ENCODE measurements at regions not wholly inside any gene's neighbourhood (a gene's known extent, or its start where the extent isn't known, plus 50 kb on each side); places are given as distances from the start of the nearest gene placed in this dataset.

GRCh38 chr6:65935412-65935811 lies 228.4 kb upstream of the EYS start:
- no peak for DNase-seq (ENCODE audit: low spot score)
- intact Hi-C loops (cut with DNase I) = no loop called here

GRCh38 chr6:65933390-65933789 lies 226.4 kb upstream of the EYS start:
- DNase-seq (ENCODE audit: low spot score) = no peak
- intact Hi-C loops (cut with DNase I) = no loop called here

GRCh38 chr6:65927141-65927540 lies 220.1 kb upstream of the EYS start:
- no peak for DNase-seq (ENCODE audit: low spot score)
- intact Hi-C loops (cut with DNase I) = no loop called here

GRCh38 chr6:65924411-65924810 lies 217.4 kb upstream of the EYS start:
- intact Hi-C loops (cut with DNase I) = no loop called here
- no peak for DNase-seq (ENCODE audit: low spot score)

- intact Hi-C loops (cut with DNase I) = no loop called here
- DNase-seq (ENCODE audit: low spot score) = no peak
Observed at GRCh38 chr6:65922049-65922448, 215.0 kb upstream of the EYS start.

- intact Hi-C loops (cut with DNase I) = no loop called here
- DNase-seq (ENCODE audit: low spot score) = no peak
Observed at GRCh38 chr6:65908065-65908464, 201.0 kb upstream of the EYS start.

GRCh38 chr6:65903992-65904391 lies 197.0 kb upstream of the EYS start:
- DNase-seq (ENCODE audit: low spot score) = no peak
- intact Hi-C loops (cut with DNase I) = no loop called here

GRCh38 chr6:65900928-65901327 lies 193.9 kb upstream of the EYS start:
- DNase-seq (ENCODE audit: low spot score) = no peak
- intact Hi-C loops (cut with DNase I) = no loop called here

- DNase-seq (ENCODE audit: low spot score) = peak; percentile 57
Observed at GRCh38 chr6:65896140-65896539, 189.1 kb upstream of the EYS start.

GRCh38 chr6:65876668-65877067 lies 169.6 kb upstream of the EYS start:
- no peak for DNase-seq (ENCODE audit: low spot score)
- intact Hi-C loops (cut with DNase I) = no loop called here

More at GRCh38 chr6:65896140-65896539, 189.1 kb upstream of the EYS start:
- intact Hi-C loops (cut with DNase I) = no loop called here

- no peak for DNase-seq (ENCODE audit: low spot score)
Observed at GRCh38 chr6:65852369-65852852, 145.4 kb upstream of the EYS start.

GRCh38 chr6:65830151-65830550 lies 123.1 kb upstream of the EYS start:
- intact Hi-C loops (cut with DNase I) = no loop called here
- no peak for DNase-seq (ENCODE audit: low spot score)

More at GRCh38 chr6:65852369-65852852, 145.4 kb upstream of the EYS start:
- intact Hi-C loops (cut with DNase I) = no loop called here

GRCh38 chr6:65819152-65819551 lies 112.1 kb upstream of the EYS start:
- intact Hi-C loops (cut with DNase I) = no loop called here
- no peak for DNase-seq (ENCODE audit: low spot score)

GRCh38 chr6:65818576-65818975 lies 111.5 kb upstream of the EYS start:
- intact Hi-C loops (cut with DNase I) = no loop called here

GRCh38 chr6:65816991-65817390 lies 110.0 kb upstream of the EYS start:
- no peak for DNase-seq (ENCODE audit: low spot score)
- intact Hi-C loops (cut with DNase I) = no loop called here

More at GRCh38 chr6:65818576-65818975, 111.5 kb upstream of the EYS start:
- no peak for DNase-seq (ENCODE audit: low spot score)

GRCh38 chr6:65814071-65814470 lies 107.0 kb upstream of the EYS start:
- intact Hi-C loops (cut with DNase I) = no loop called here
- no peak for DNase-seq (ENCODE audit: low spot score)

GRCh38 chr6:65803186-65803585 lies 96.2 kb upstream of the EYS start:
- DNase-seq (ENCODE audit: low spot score) = no peak
- intact Hi-C loops (cut with DNase I) = no loop called here

GRCh38 chr6:65799389-65799788 lies 92.4 kb upstream of the EYS start:
- intact Hi-C loops (cut with DNase I) = no loop called here
- no peak for DNase-seq (ENCODE audit: low spot score)

GRCh38 chr6:65798280-65799014 lies 91.4 kb upstream of the EYS start:
- no peak for DNase-seq (ENCODE audit: low spot score)
- intact Hi-C loops (cut with DNase I) = no loop called here

GRCh38 chr6:65790666-65791065 lies 83.6 kb upstream of the EYS start:
- intact Hi-C loops (cut with DNase I) = no loop called here
- no peak for DNase-seq (ENCODE audit: low spot score)

- intact Hi-C loops (cut with DNase I) = no loop called here
- DNase-seq (ENCODE audit: low spot score) = peak; percentile 35
Observed at GRCh38 chr6:65787787-65788186, 80.8 kb upstream of the EYS start.
